Endothelial cell of umbilical vein (primary cell): ENCODE measurements at regions not wholly inside any gene's neighbourhood (a gene's known extent, or its start where the extent isn't known, plus 50 kb on each side); places are given as distances from the start of the nearest gene placed in this dataset.

Experiments used
- POLR2AphosphoS5 ChIP-seq: IDR thresholded peaks from 2 replicates; pipeline ENCODE4 v1.6.1; 2012; ENCODE audit warnings: low read depth, mild to moderate bottlenecking, control low read depth, low read length, moderate library complexity; ENCODE audit not compliant: insufficient read depth
- TF ChIP-seq, protein P1 (sequence below), 2 donors: IDR thresholded peaks; 1 replicate in 1 of 2; 2 replicates in 1 of 2; pipeline ENCODE4 v1.5.1; 2011; ENCODE audit warnings: low read length in 2 of 2, mild to moderate bottlenecking in 2 of 2, moderate library complexity in 2 of 2, control low read depth in 1 of 2, inconsistent platforms in 1 of 2, low read depth in 1 of 2; ENCODE audit not compliant: insufficient read depth in 1 of 2; ENCODE audit errors: extremely low read depth in 1 of 2

DNA sequence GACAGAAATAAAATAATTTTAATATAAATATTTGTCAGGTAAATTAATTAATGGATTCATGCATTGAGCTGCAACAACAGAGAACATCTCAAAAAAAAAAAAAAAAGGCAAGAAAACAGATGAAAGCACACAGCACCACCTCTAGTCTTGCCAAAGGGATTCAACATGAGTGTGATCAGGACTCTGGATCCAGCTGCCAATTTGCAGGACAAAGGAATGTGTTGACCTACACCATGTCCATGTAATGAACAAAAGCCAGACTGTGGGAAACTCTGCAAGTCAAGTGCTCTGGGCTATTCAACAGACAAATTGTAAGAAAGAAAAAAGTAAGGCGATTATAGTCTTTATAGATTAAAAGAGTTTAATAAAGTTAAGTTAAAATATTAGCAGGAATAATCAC, 769.3 kb downstream of the TLR4 start:
- TF ChIP-seq, protein P1, sequence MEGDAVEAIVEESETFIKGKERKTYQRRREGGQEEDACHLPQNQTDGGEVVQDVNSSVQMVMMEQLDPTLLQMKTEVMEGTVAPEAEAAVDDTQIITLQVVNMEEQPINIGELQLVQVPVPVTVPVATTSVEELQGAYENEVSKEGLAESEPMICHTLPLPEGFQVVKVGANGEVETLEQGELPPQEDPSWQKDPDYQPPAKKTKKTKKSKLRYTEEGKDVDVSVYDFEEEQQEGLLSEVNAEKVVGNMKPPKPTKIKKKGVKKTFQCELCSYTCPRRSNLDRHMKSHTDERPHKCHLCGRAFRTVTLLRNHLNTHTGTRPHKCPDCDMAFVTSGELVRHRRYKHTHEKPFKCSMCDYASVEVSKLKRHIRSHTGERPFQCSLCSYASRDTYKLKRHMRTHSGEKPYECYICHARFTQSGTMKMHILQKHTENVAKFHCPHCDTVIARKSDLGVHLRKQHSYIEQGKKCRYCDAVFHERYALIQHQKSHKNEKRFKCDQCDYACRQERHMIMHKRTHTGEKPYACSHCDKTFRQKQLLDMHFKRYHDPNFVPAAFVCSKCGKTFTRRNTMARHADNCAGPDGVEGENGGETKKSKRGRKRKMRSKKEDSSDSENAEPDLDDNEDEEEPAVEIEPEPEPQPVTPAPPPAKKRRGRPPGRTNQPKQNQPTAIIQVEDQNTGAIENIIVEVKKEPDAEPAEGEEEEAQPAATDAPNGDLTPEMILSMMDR (IDR thresholded peaks at IDR 0.05; ENCODE audit: extremely low read depth in 1 of 2, insufficient read depth in 1 of 2, low read depth in 1 of 2, low read length in 2 of 2) = no peak
- no peak for TF ChIP-seq POLR2AphosphoS5
